WTC11 (cell line): ENCODE measurements at regions not wholly inside any gene's neighbourhood (a gene's known extent, or its start where the extent isn't known, plus 50 kb on each side); places are given as distances from the start of the nearest gene placed in this dataset.

Experiments used
- ATAC-seq: fragments of 200-7000 bp; cut with Tn5 transposase; 2 replicates; pipeline ENCODE4 v1.10.0; 2021; ENCODE audit warnings: mild to moderate bottlenecking, moderate library complexity
- CTCF ChIA-PET: fragments of 300-600 bp; sonication (Branson Sonifier 250); formaldehyde crosslinking; loops from one replicate; lab custom pipeline; 2021; ENCODE audit warnings: antibody characterized with exemption; lab: Charles Lee
- POLR2A ChIA-PET: fragments of 350-600 bp; sonication (Branson Sonifier 250); formaldehyde crosslinking; loops from one replicate; lab custom pipeline; 2021; ENCODE audit warnings: antibody characterized with exemption; lab: Charles Lee
- DNase-seq: peaks from one replicate; pipeline ENCODE4 v3.0.0; 2021; ENCODE audit warnings: low spot score
- H3K27ac Mint-ChIP-seq: 2 replicates; pipeline ENCODE4 v1.8.0; 2021; ENCODE audit warnings: mixed read lengths
- H3K27me3 Mint-ChIP-seq: 2 replicates; pipeline ENCODE4 v1.8.0; 2021; ENCODE audit warnings: low read depth, mild to moderate bottlenecking, moderate library complexity, mixed read lengths
- H3K36me3 Mint-ChIP-seq: 2 replicates; pipeline ENCODE4 v1.8.0; 2021; ENCODE audit warnings: mixed read lengths
- H3K4me1 Mint-ChIP-seq: 2 replicates; pipeline ENCODE4 v1.8.0; 2022; ENCODE audit warnings: mixed read lengths
- H3K4me3 Mint-ChIP-seq: 2 replicates; pipeline ENCODE4 v1.8.0; 2021; ENCODE audit warnings: mild to moderate bottlenecking, moderate library complexity, mixed read lengths
- H3K9me3 Mint-ChIP-seq: 2 replicates; pipeline ENCODE4 v1.8.0; 2021; ENCODE audit warnings: mixed read lengths
- GRHL2 ChIP-seq: fragments of 250-450 bp; sonication (Bioruptor Pico); IDR thresholded peaks from 2 replicates; pipeline ENCODE4 v1.8.0; 2022; ENCODE audit warnings: mild to moderate bottlenecking, moderate library complexity; ENCODE audit not compliant: insufficient replicate concordance, severe bottlenecking
- KAT7 ChIP-seq: sonication (generic); formaldehyde crosslinking; IDR thresholded peaks from 2 replicates; pipeline ENCODE4 v1.8.1; 2023; ENCODE audit warnings: missing genetic modification reagents, mild to moderate bottlenecking, borderline replicate concordance
- RORB ChIP-seq: fragments of 250-450 bp; sonication (Bioruptor Pico); IDR thresholded peaks from 2 replicates; pipeline ENCODE4 v1.9.0; 2021; ENCODE audit warnings: mild to moderate bottlenecking
- ZNF396 ChIP-seq: fragments of 250-450 bp; sonication (Bioruptor Pico); IDR thresholded peaks from 2 replicates; pipeline ENCODE4 v1.8.0; 2021; ENCODE audit warnings: mild to moderate bottlenecking, moderate library complexity, borderline replicate concordance
- ZNF416 ChIP-seq: fragments of 250-450 bp; sonication (Bioruptor Pico); IDR thresholded peaks from 2 replicates; pipeline ENCODE4 v1.9.0; 2021; ENCODE audit warnings: mild to moderate bottlenecking, inconsistent platforms
- TF ChIP-seq, protein P1 (sequence below): sonication (generic); formaldehyde crosslinking; IDR thresholded peaks from 2 replicates; pipeline ENCODE4 v1.8.1; 2023; ENCODE audit warnings: mild to moderate bottlenecking, missing genetic modification reagents
- TF ChIP-seq, protein P2 (sequence below): sonication (generic); formaldehyde crosslinking; IDR thresholded peaks from 2 replicates; pipeline ENCODE4 v1.8.1; 2023; ENCODE audit warnings: mild to moderate bottlenecking, missing genetic modification reagents
- TF ChIP-seq, protein P3 (sequence below): fragments of 250-450 bp; sonication (Bioruptor Pico); conservative IDR thresholded peaks from 2 replicates; pipeline ENCODE4 v1.9.0; 2021; ENCODE audit warnings: mild to moderate bottlenecking
- TF ChIP-seq, protein P4 (sequence below): fragments of 250-450 bp; sonication (Bioruptor Pico); IDR thresholded peaks from 2 replicates; pipeline ENCODE4 v1.9.0; 2021; ENCODE audit warnings: mild to moderate bottlenecking, borderline replicate concordance
- TF ChIP-seq, protein P5 (sequence below): sonication (generic); formaldehyde crosslinking; IDR thresholded peaks from 2 replicates; pipeline ENCODE4 v1.8.1; 2023; ENCODE audit warnings: mild to moderate bottlenecking, moderate library complexity, missing genetic modification reagents
- TF ChIP-seq, protein P6 (sequence below): sonication (generic); formaldehyde crosslinking; IDR thresholded peaks from 2 replicates; pipeline ENCODE4 v1.8.1; 2023; ENCODE audit warnings: mild to moderate bottlenecking, missing genetic modification reagents, moderate library complexity
- TF ChIP-seq, protein P7 (sequence below): sonication (generic); formaldehyde crosslinking; IDR thresholded peaks from 2 replicates; pipeline ENCODE4 v1.8.0; 2022; ENCODE audit warnings: mild to moderate bottlenecking, missing genetic modification reagents
- TF ChIP-seq, protein P8 (sequence below): sonication (generic); formaldehyde crosslinking; IDR thresholded peaks from 2 replicates; pipeline ENCODE4 v1.8.1; 2022; ENCODE audit warnings: mild to moderate bottlenecking, moderate library complexity, missing genetic modification reagents

DNA sequence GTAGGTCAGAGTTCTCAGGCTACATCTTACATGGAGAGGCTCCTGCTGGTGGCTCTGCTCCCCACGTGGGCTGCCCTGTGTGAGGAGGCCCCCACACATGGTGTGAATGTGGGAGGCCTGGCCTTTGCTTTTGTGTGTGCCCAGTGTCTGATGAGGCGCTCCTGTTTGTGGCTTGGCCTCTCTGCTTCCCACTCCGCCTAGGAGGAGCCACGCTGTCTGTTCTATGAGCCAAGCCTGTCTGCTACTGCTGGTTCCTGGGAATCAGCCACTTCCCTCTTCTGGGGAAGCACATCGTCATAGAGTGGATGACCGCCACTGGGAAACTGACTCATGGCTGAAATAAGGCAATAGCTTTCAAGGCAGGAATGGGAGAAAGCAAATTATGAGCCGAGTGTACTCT, 87.1 kb downstream of the CYP26A1 start:
- Mint-ChIP-seq H3K27me3 (peaks cover 3% of the 10 kb centered on the region), H3K4me1 (peaks cover 10% of the 10 kb centered on the region), H3K36me3 (peaks cover 26% of the 10 kb centered on the region), H3K4me3 (no peak overlapping the region), H3K27ac (no peak overlapping the region), H3K9me3 (peaks cover 35% of the 10 kb centered on the region)
- ATAC-seq (no peak), DNase-seq (no peak)
- ChIA-PET CTCF (no interaction called here), POLR2A (no interaction called here)
- no peak for TF ChIP-seq KAT7
- no peak for TF ChIP-seq RORB
- TF ChIP-seq, protein P1, sequence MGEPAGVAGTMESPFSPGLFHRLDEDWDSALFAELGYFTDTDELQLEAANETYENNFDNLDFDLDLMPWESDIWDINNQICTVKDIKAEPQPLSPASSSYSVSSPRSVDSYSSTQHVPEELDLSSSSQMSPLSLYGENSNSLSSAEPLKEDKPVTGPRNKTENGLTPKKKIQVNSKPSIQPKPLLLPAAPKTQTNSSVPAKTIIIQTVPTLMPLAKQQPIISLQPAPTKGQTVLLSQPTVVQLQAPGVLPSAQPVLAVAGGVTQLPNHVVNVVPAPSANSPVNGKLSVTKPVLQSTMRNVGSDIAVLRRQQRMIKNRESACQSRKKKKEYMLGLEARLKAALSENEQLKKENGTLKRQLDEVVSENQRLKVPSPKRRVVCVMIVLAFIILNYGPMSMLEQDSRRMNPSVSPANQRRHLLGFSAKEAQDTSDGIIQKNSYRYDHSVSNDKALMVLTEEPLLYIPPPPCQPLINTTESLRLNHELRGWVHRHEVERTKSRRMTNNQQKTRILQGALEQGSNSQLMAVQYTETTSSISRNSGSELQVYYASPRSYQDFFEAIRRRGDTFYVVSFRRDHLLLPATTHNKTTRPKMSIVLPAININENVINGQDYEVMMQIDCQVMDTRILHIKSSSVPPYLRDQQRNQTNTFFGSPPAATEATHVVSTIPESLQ (CRISPR knock-in tag) = no peak
- TF ChIP-seq, protein P2, sequence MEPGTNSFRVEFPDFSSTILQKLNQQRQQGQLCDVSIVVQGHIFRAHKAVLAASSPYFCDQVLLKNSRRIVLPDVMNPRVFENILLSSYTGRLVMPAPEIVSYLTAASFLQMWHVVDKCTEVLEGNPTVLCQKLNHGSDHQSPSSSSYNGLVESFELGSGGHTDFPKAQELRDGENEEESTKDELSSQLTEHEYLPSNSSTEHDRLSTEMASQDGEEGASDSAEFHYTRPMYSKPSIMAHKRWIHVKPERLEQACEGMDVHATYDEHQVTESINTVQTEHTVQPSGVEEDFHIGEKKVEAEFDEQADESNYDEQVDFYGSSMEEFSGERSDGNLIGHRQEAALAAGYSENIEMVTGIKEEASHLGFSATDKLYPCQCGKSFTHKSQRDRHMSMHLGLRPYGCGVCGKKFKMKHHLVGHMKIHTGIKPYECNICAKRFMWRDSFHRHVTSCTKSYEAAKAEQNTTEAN (CRISPR knock-in tag) = no peak
- TF ChIP-seq, protein P3, sequence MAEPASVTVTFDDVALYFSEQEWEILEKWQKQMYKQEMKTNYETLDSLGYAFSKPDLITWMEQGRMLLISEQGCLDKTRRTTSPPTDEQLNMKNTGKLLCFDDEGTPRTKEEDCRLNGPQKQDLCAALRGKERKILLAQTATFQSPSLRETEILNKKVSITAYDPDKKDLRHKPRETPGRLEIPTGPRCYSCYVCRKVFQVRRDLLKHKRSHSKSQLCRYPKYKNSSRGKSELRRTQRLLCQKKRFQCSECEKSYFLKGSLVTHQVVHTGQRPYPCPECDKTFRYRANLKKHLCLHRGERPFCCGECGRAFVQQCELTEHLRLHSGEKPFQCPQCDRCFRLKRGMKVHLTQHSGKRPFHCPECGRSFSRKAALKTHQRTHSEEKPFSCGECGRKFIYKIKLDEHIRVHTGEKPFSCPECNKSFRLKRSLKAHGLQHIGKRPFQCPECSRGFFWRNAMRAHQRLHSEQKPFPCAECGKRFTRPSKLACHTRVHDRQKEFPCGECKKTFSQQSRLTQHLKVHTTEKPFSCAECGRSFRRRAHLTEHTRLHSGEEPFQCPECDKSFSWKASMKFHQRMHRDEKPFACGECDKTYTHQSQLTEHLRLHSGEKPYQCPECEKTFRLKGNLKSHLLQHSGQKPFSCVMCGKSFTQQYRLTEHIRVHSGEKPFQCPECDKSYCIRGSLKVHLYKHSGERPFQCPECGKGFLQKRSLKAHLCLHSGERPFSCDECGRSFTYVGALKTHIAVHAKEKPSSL (CRISPR knock-in tag) = no peak
- TF ChIP-seq, protein P4, sequence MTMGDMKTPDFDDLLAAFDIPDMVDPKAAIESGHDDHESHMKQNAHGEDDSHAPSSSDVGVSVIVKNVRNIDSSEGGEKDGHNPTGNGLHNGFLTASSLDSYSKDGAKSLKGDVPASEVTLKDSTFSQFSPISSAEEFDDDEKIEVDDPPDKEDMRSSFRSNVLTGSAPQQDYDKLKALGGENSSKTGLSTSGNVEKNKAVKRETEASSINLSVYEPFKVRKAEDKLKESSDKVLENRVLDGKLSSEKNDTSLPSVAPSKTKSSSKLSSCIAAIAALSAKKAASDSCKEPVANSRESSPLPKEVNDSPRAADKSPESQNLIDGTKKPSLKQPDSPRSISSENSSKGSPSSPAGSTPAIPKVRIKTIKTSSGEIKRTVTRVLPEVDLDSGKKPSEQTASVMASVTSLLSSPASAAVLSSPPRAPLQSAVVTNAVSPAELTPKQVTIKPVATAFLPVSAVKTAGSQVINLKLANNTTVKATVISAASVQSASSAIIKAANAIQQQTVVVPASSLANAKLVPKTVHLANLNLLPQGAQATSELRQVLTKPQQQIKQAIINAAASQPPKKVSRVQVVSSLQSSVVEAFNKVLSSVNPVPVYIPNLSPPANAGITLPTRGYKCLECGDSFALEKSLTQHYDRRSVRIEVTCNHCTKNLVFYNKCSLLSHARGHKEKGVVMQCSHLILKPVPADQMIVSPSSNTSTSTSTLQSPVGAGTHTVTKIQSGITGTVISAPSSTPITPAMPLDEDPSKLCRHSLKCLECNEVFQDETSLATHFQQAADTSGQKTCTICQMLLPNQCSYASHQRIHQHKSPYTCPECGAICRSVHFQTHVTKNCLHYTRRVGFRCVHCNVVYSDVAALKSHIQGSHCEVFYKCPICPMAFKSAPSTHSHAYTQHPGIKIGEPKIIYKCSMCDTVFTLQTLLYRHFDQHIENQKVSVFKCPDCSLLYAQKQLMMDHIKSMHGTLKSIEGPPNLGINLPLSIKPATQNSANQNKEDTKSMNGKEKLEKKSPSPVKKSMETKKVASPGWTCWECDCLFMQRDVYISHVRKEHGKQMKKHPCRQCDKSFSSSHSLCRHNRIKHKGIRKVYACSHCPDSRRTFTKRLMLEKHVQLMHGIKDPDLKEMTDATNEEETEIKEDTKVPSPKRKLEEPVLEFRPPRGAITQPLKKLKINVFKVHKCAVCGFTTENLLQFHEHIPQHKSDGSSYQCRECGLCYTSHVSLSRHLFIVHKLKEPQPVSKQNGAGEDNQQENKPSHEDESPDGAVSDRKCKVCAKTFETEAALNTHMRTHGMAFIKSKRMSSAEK = no peak
- TF ChIP-seq, protein P5, sequence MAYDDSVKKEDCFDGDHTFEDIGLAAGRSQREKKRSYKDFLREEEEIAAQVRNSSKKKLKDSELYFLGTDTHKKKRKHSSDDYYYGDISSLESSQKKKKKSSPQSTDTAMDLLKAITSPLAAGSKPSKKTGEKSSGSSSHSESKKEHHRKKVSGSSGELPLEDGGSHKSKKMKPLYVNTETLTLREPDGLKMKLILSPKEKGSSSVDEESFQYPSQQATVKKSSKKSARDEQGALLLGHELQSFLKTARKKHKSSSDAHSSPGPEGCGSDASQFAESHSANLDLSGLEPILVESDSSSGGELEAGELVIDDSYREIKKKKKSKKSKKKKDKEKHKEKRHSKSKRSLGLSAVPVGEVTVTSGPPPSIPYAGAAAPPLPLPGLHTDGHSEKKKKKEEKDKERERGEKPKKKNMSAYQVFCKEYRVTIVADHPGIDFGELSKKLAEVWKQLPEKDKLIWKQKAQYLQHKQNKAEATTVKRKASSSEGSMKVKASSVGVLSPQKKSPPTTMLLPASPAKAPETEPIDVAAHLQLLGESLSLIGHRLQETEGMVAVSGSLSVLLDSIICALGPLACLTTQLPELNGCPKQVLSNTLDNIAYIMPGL (CRISPR knock-in tag) = no peak
- no peak for TF ChIP-seq ZNF416 (CRISPR knock-in tag)
- TF ChIP-seq, protein P6, sequence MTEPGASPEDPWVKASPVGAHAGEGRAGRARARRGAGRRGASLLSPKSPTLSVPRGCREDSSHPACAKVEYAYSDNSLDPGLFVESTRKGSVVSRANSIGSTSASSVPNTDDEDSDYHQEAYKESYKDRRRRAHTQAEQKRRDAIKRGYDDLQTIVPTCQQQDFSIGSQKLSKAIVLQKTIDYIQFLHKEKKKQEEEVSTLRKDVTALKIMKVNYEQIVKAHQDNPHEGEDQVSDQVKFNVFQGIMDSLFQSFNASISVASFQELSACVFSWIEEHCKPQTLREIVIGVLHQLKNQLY = no peak

DNA sequence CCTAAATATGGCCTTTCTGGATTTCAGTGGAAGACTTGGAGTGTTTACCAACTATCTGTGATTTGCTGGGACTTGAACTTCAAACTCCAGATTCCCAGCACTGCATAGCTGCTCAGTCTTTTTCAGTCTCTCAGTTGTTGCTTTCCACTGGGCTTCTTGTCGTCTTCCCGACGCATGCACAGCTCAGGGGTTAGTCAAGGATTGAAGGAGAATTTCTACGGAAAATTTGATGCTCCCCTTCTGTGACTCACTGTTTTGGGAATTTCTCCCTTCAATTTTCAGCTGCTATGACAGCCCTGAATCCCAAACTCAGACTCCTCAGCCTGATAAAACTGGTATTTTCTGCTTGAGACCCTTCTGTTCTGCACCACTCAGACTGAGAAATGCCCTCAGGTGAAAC, 91.7 kb downstream of the CYP26A1 start:
- no peak for ATAC-seq

More for the DNA sequence above, 91.7 kb downstream of the CYP26A1 start:
- DNase-seq = no peak
- peaks cover 17% of the 10 kb centered on the region for H3K9me3 Mint-ChIP-seq
- ChIA-PET CTCF (interaction anchor here (1.9 kb wide), 1 partner anchor 49 kb away, joined by 7 read pairs; no protein-coding TSS in a partner anchor), POLR2A (interaction anchor here (1.0 kb wide), 1 partner anchor 17 kb away, joined by 3 read pairs; no protein-coding TSS in a partner anchor)
- no peak overlapping the region for H3K4me3 Mint-ChIP-seq
- peaks cover 18% of the 10 kb centered on the region for H3K36me3 Mint-ChIP-seq
- H3K27ac Mint-ChIP-seq = no peak overlapping the region
- H3K4me1 Mint-ChIP-seq = peaks cover 13% of the 10 kb centered on the region
- H3K27me3 Mint-ChIP-seq = peaks cover 9% of the 10 kb centered on the region
- TF ChIP-seq KAT7 = no peak
- TF ChIP-seq, protein P7, sequence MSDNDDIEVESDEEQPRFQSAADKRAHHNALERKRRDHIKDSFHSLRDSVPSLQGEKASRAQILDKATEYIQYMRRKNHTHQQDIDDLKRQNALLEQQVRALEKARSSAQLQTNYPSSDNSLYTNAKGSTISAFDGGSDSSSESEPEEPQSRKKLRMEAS = no peak
- TF ChIP-seq, protein P8, sequence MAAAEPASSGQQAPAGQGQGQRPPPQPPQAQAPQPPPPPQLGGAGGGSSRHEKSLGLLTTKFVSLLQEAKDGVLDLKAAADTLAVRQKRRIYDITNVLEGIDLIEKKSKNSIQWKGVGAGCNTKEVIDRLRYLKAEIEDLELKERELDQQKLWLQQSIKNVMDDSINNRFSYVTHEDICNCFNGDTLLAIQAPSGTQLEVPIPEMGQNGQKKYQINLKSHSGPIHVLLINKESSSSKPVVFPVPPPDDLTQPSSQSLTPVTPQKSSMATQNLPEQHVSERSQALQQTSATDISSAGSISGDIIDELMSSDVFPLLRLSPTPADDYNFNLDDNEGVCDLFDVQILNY (CRISPR knock-in tag) = no peak
- TF ChIP-seq ZNF396 (CRISPR knock-in tag) = no peak
- TF ChIP-seq GRHL2 (CRISPR knock-in tag) = no peak
